ENCODE measurements at regions not wholly inside any gene's neighbourhood (a gene's known extent, or its start where the extent isn't known, plus 50 kb on each side); places are given as distances from the start of the nearest gene placed in this dataset.
"Not testable (repeated sequence)": the region's sequence is repeated elsewhere in the genome, so short reads cannot be mapped to it uniquely, and the experiment has no call there.

GRCh38 chr1:194919146-194919545, 1689.1 kb downstream of the KCNT2 start:
- DNase-seq (ENCODE audit: low read depth) = no peak

GRCh38 chr1:194917769-194918168, 1690.5 kb downstream of the KCNT2 start:
- DNase-seq (ENCODE audit: low read depth) = no peak

DNA sequence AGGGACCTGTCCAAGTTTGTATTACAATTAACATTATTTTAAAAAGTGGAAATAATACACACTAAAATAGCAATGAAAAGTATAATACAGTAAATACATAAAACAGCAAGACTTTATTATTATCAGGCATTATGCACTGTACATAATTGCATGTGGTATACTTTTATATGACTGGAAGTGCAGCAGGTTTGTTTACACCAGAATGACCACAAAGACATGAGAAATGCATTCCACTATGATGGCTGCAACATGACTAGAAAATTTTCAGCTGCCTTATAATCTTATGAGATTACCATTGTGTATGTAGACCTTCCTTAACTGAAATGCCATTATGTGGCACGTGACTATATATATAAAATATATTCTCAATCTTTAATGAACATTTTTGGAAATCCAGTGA, 1699.6 kb downstream of the KCNT2 start:
- no peak for DNase-seq (ENCODE audit: low read depth)

- no peak for DNase-seq (ENCODE audit: low read depth)
These were observed 1704.7 kb downstream of the KCNT2 start for GRCh38 chr1:194903524-194903923.

DNA sequence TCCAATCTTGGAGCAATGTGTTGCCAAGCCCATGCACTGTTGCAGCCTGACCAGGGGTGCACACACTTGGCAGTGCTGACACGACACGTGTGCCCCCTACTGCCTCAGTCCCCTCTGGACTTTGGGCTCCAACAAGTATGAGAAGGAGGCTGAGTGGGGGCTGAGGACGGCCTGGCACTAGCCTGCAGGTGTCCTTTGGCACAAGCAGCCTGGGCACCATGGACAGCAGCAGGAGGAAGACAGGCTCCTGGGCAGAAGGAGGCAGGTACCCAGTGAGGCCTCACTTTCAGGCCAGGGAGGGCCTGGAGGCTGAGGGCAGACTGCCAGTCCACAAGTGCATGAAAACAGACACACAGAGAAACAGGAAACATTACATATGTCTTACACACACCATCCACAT, 1702.9 kb upstream of the B3GALT2 start:
- DNase-seq (ENCODE audit: low read depth) = no peak

DNA sequence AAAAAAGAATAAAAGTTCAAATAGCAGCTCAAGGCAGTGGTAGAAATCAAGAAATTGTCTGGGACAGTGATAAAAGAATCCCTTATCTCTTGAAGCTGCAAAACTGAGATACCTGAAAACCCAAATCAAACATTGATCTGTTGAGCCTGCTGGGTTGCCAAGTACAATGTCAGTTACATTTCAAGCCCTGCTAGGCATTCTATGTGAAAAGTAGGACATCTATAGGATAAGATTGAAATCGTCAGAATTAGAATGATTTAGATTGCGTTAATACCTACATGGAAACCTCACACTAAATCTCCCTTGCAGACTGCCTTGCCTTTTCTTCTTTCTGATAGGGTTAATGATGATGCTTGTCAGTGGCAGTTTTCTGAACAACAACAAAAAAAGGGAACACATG, 1684.4 kb upstream of the B3GALT2 start:
- DNase-seq (ENCODE audit: low read depth) = no peak

DNA sequence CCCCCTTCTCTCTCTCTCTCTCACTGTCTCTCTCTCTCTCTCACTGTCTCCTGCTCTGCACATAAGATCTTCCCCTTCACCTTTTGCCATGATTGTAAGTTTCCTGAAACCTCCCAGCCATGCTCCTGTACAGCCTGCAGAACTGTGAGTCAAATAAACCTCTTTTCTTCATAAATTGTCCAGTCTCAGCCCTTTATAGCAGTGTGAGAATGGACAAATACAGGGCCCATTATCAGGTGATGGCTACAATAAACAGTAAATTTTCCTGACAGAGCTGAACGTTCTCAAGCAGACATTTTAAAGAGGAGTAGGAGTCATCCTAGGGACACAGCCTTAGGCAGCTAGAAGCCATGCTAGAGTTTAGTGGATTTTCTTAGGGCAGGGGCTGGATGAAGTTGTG, 1679.7 kb upstream of the B3GALT2 start:
- DNase-seq (ENCODE audit: low read depth) = no peak

- DNase-seq (ENCODE audit: low read depth) = no peak
These were observed 1679.0 kb upstream of the B3GALT2 start for GRCh38 chr1:194865383-194865782.

DNA sequence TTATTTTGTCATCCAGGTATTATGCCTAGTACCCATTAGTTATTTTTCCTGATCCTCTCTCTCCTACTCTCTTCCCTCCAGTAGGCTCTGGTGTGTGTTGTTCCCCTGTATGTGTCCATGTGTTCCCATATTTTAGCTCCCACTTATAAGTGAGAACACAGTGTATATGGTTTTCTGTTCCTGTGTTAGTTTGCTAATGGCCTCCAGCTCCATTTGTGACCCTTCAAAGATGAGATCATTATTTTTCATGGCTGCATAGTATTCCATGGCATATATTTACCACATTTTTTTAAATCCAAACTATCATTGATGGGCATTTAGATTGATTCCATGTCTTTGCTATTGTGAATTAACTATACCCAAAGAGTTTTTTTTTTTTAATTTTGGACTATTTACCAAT, 1675.7 kb upstream of the B3GALT2 start:
- DNase-seq (ENCODE audit: low read depth) = no peak

DNA sequence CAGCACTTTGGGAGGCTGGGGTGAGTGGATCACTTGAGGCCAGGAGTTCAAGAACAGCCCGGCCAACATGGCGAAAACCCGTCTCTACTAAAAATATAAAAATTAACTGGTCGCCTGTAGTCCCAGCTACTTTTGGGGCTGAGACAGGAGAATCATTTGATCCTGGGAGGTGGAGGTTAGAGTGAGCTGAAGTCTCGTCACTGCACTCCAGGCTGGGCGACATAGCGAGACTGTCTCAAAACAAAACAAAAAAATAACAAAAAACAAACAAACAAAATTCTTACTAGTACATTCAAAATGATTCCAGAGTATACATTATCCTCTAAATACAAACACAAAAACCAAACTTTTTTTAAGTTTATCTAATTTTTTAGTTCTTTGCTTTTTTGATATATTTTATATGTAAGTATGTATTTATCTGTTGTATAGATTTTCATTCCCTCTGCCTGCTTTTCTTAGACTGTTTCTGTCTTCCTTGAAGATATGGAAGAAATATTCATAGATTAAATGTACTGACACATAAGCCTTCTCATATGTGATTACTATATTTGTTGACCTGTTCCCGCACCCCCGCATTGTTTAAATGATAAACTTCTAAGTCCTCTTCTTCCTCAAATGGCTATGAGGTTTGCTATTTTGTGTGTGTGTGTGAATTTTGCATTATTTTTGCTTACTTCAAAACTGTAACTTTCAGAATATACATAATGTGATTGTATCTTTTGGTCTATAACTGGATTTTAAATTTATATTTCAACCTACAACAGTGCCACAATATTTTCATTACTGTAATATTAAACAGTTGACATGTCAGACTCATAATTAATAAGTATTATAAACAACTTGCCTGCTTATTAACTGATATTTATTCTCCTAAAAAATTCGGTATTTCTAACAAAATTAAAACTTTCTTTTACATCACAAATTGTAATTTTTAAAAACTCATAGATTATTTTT, 1674.1 kb upstream of the B3GALT2 start:
- DNase-seq (ENCODE audit: low read depth) = no peak

DNA sequence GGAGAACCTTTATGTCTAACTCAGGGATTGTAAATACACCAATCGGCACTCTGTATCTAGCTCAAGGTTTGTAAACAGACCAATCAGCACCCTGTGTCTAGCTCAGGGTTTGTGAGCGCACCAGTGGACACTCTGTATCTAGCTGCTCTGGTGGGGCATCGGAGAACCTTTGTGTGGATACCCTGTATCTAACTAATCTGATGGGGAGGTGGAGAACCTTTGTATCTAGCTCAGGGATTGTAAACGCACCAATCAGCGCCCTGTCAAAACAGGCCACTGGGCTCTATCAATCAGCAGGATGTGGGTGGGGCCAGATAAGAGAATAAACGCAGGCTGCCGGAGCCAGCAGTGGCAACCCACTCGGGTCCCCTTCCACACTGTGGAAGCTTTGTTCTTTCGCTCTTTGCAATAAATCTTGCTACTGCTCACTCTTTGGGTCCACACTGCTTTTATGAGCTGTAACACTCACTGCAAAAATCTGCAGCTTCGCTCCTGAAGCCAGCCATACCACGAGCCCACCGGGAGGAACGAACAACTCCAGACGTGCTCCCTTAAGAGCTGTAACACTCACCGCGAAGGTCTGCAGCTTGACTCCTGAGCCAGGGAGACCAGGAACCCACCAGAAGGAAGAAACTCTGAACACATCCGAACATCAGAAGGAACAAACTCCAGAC, 1673.2 kb upstream of the B3GALT2 start:
- not testable (repeated sequence) for DNase-seq (ENCODE audit: low read depth)

DNA sequence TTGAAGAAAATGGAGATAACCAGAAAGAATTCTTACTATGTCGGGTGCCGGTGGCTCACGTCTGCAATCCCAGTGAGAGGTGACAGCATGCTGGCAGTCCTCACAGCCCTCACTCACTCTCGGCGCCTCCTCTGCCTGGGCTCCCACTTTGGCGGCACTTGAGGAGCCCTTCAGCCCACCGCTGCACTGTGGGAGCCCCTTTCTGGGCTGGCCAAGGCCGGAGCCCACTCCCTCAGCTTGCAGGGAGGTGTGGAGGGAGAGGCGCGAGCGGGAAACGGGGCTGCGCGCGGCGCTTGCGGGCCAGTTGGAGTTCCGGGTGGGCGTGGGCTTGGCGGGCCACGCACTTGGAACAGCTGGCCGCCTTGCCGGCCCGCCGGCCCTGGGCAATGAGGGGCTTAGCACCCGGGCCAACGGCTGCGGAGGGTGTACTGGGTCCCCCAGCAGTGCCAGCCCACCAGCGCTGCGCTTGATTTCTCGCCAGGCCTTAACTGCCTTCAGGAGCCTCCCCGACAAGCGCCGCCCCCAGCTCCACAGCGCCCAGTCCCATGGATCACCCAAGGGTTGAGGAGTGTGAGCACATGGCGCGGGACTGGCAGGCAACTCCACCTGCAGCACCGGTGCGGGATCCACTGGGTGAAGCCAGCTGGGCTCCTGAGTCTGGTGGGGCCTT, 1672.5 kb upstream of the B3GALT2 start:
- DNase-seq (ENCODE audit: low read depth) = not testable (repeated sequence)

DNA sequence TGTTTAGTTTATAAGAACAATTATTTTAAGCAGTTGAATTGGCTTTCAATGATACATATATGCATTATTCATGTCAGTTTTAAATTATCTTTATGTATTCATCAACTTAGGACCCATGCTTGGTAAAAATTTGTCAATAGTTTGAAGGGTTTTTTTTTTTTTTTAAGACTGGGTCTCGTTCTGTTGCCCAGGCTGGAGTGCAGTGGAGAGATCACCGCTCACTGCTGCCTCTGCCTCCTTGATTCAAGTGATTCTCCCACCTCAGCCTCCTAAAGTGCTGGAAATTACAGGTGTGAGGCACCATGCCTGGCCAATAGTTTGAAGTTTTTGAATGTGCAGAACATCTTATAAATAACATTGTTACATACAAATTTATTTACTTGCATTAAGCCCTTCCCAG, 1671.0 kb upstream of the B3GALT2 start:
- no peak for DNase-seq (ENCODE audit: low read depth)

DNA sequence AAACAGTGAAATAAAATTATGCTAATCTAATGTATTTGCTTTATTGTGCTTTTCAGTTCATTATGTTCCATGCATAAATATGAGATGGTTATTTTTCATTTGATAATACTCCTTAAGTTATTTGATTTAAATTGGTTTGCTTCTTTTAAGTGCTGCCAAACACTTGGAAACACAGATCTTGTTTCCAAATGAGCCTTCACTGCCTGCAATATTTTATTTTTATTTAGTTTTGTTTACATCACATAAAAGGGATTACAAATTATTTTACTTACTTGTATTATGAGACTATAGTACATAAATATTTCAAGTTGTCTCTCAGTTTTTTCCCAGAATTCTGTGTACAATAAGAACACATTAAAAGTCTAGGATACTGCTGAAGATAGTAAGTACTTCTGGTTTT, 1662.4 kb upstream of the B3GALT2 start:
- DNase-seq (ENCODE audit: low read depth) = no peak

GRCh38 chr1:194846488-194846887, 1660.1 kb upstream of the B3GALT2 start:
- DNase-seq (ENCODE audit: low read depth) = no peak

DNA sequence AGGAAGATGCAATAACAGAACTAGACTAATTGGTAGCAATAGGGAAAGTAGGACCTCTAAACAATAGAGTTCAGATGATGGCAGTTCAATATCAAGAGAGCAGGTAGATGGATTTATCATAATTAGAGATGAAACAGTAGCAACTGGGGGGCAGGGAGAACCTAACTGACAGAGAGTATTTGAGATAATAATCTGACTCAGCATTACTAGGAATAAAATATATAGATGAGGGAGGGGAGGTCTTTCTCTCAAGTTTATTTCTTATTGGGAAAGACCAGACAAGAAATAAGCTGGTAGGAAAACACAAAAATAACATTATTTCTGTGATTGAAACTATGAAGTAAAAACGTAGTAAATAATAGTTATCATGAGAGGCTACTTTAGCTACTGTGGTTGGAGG, 1656.7 kb upstream of the B3GALT2 start:
- no peak for DNase-seq (ENCODE audit: low read depth)

DNA sequence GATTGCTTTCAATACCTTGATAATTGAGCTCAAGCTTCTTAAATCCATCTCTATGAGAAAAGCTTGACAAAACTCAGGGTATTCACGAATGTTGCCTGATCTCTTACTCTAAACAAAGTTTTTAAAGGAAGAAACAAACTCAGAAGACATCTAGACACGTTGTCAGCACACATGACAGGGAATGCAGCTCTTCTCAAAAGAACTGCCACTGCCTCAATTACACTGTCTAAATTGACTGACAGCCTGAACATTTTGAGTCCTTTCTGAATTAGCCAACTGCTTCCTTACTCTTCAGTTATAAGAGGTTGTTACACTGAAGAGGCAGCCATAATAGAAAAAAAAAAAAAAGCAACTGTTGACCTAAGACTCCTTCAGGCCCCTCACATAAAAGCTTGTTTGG, 1646.7 kb upstream of the B3GALT2 start:
- DNase-seq (ENCODE audit: low read depth) = no peak

GRCh38 chr1:194831595-194831994, 1645.2 kb upstream of the B3GALT2 start:
- not testable (repeated sequence) for DNase-seq (ENCODE audit: low read depth)

DNA sequence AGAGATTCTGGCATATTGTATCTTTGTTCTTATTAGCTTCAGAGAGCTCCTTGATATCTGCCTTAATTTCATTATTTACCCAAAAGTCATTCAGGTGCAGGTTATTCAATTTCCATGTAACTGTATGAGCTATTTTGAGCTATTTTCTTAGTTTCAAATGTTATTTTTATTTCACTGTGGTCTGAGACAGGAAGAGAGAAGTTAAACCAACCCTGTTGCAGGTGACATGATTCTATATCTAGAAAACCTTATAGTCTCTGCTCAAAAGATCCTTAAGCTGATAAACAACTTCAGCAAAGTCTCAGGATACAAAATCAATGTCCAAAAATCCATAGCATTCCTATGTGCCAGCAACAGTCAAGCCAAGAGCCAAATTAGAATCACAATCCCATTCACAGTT, 1644.0 kb upstream of the B3GALT2 start:
- DNase-seq (ENCODE audit: low read depth) = no peak

- no peak for DNase-seq (ENCODE audit: low read depth)
These were observed 1643.1 kb upstream of the B3GALT2 start for GRCh38 chr1:194829492-194829891.

DNA sequence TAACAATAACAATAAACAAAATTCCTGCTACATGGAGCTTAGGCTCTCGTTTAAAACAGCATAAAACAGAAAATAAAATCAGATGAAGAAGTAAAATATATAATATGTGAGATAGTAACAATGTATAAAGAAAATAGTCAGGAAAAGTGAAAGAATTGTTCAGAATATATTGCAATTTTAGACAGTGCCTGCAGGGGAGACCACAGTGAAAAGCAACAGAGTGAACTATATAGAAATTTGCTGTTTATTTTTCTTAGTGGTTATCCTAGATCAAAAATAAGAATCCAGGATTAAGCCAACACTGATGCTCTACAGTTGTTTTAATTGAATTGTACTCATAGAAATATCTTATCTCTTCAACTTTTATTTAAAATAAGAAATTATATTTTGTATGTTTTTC, 1639.0 kb upstream of the B3GALT2 start:
- no peak for DNase-seq (ENCODE audit: low read depth)

- no peak for DNase-seq (ENCODE audit: low read depth)
These were observed 1634.7 kb upstream of the B3GALT2 start for GRCh38 chr1:194821091-194821490.

DNA sequence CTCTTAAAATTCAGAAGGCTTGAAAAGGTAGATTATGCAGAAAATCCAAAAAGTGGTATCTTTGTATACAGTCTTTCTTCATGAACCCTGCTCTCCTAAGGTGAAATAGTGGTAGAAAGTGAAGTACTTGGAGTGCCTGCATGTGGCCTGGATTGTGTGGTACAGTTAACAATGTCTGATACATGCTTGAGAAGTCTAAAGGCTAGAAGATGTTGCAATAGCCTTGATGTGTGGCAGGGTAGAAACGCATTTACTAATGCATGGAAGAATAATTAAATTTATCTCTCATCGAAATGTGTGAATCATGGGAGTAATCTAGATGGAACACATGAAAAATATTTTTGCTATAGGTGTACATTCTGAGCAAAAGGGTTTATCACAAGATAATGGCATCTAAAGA, 1632.3 kb upstream of the B3GALT2 start:
- DNase-seq (ENCODE audit: low read depth) = no peak
